ENCODE measurements at regions not wholly inside any gene's neighbourhood (a gene's known extent, or its start where the extent isn't known, plus 50 kb on each side); places are given as distances from the start of the nearest gene placed in this dataset.

- Histone ChIP-seq H4K91ac (ENCODE audit: insufficient read length, low read depth, low read length) (no peak overlapping the region), H2BK120ac (ENCODE audit: low read depth, low read length, poor library complexity, severe bottlenecking) (no peak overlapping the region), H3K4me1 (ENCODE audit: insufficient read depth, low read length) (no peaks in the 10 kb centered on the region; the same call in 1 of the 2 replicates), H3K79me1 (ENCODE audit: insufficient read depth, low read depth, low read length, poor library complexity, severe bottlenecking) (peaks cover 2% of the 10 kb centered on the region), H3T11ph (ENCODE audit: low read length) (no peak overlapping the region), H3K79me2 (ENCODE audit: insufficient read depth, low read length) (no peaks in the 10 kb centered on the region), H3K9me3 (ENCODE audit: control insufficient read depth, low read depth, low read length) (no peaks in the 10 kb centered on the region), H3K23ac (ENCODE audit: insufficient read length, low read depth, low read length) (no peak overlapping the region), H4K20me1 (ENCODE audit: control insufficient read depth, insufficient read depth, insufficient read length) (no peaks in the 10 kb centered on the region), H3K27ac (ENCODE audit: insufficient read length, low read depth, low read length) (no peak overlapping the region), H3K14ac (ENCODE audit: insufficient read depth, low read length) (no peak overlapping the region), H4K8ac (replicated peaks; ENCODE audit: insufficient read length, low read depth, low read length) (no peak overlapping the region), H3K4me2 (ENCODE audit: insufficient read depth, insufficient read length, low read length) (no peak overlapping the region), H3K27me3 (ENCODE audit: insufficient read depth, low read length) (no peaks in the 10 kb centered on the region), H2BK12ac (ENCODE audit: insufficient read length, low read depth, low read length) (no peak overlapping the region), H3K56ac (ENCODE audit: insufficient read length, low read depth, low read length) (no peak overlapping the region), H3K9ac (ENCODE audit: extremely low read depth, insufficient read length, low read length) (no peak overlapping the region), H4K5ac (ENCODE audit: insufficient read length, low read depth, low read length) (no peak overlapping the region), H3K23me2 (ENCODE audit: insufficient read length, low read depth, low read length, poor library complexity, severe bottlenecking) (no peaks in the 10 kb centered on the region), H3K18ac (ENCODE audit: insufficient read length, low read depth, low read length) (no peak overlapping the region), H2BK20ac (ENCODE audit: low read depth, low read length, poor library complexity, severe bottlenecking) (no peak overlapping the region), H2BK5ac (ENCODE audit: insufficient read length, low read length) (no peak overlapping the region), H2AK5ac (ENCODE audit: insufficient read length, low read length) (no peak overlapping the region), H3K4ac (ENCODE audit: low read depth, low read length) (no peak overlapping the region), H2AFZ (ENCODE audit: low read length) (no peak overlapping the region), H2BK15ac (ENCODE audit: low read depth, low read length) (no peak overlapping the region)
- H3K9me3 Mint-ChIP-seq, result no peaks in the 10 kb centered on the region; a peak in 3 of 5 replicates
- peaks cover 0 to 9% of the 10 kb centered on the region in 2 experiments; a peak in 2 of 4 replicates for H3K4me1 Mint-ChIP-seq
- no peak for DNase-seq
- 0 out of 7 replicates have a peak overlapping the region, but pooled peaks of 1 of the 3 experiments have one; percentile 34 for H3K27ac Mint-ChIP-seq
- H3K27me3 Mint-ChIP-seq (ENCODE audit: low read depth), result no peaks in the 10 kb centered on the region; the same call in 1 of the 2 replicates
- WGBS (ENCODE audit: extremely low coverage, insufficient read length, low lambda C conversion rate), result no CpG with 5 or more reads among the region's 2 CpGs
- no peak for TF ChIP-seq CTCF (conservative IDR thresholded peaks at IDR 0.05)
- peaks cover 0 to 4% (median 2%) of the 10 kb centered on the region in 3 experiments; a peak in 2 of 7 replicates for H3K36me3 Mint-ChIP-seq (ENCODE audit: insufficient read depth in 1 of 3, low read depth in 3 of 3)
- H3K4me3 Mint-ChIP-seq, result no peak overlapping the region
Observed at GRCh38 chr6:14906621-14907020, 339.2 kb upstream of the JARID2 start.
